Osteocyte (in vitro differentiated cells): ENCODE measurements at regions not wholly inside any gene's neighbourhood (a gene's known extent, or its start where the extent isn't known, plus 50 kb on each side); places are given as distances from the start of the nearest gene placed in this dataset.
"Not testable (repeated sequence)": the region's sequence is repeated elsewhere in the genome, so short reads cannot be mapped to it uniquely, and the experiment has no call there.

ENCODE experiments used
- DNase-seq: peaks from one replicate; pipeline ENCODE4 v3.0.0; 2021; ENCODE audit warnings: mixed read lengths; ENCODE audit not compliant: unreplicated experiment; ENCODE audit errors: extremely low spot score
- H3K27ac Mint-ChIP-seq: one replicate; pipeline ENCODE4 v1.8.0; 2021; ENCODE audit warnings: mild to moderate bottlenecking, mixed read lengths; ENCODE audit not compliant: unreplicated experiment
- H3K27me3 Mint-ChIP-seq: one replicate; pipeline ENCODE4 v1.8.0; 2021; ENCODE audit warnings: mixed read lengths; ENCODE audit not compliant: unreplicated experiment
- H3K36me3 Mint-ChIP-seq: one replicate; pipeline ENCODE4 v1.8.0; 2021; ENCODE audit warnings: mixed read lengths; ENCODE audit not compliant: unreplicated experiment
- H3K4me1 Mint-ChIP-seq: one replicate; pipeline ENCODE4 v1.8.0; 2021; ENCODE audit warnings: mixed read lengths; ENCODE audit not compliant: unreplicated experiment
- H3K4me3 Mint-ChIP-seq: one replicate; pipeline ENCODE4 v1.8.0; 2021; ENCODE audit warnings: mild to moderate bottlenecking, moderate library complexity, mixed read lengths; ENCODE audit not compliant: unreplicated experiment
- H3K9me3 Mint-ChIP-seq: one replicate; pipeline ENCODE4 v1.8.0; 2021; ENCODE audit warnings: mixed read lengths; ENCODE audit not compliant: unreplicated experiment
- TF ChIP-seq, protein P1 (sequence below): fragments of 200-600 bp; sonication (generic); IDR thresholded peaks from 2 replicates; pipeline ENCODE4 v1.5.0; 2021; ENCODE audit warnings: antibody characterized with exemption, mild to moderate bottlenecking, moderate library complexity

- H3K4me3 Mint-ChIP-seq, result no peak overlapping the region
- no peaks in the 10 kb centered on the region for H3K4me1 Mint-ChIP-seq
- peaks cover 5% of the 10 kb centered on the region for H3K27me3 Mint-ChIP-seq
- DNase-seq, result no peak
- no peaks in the 10 kb centered on the region for H3K36me3 Mint-ChIP-seq
- no peaks in the 10 kb centered on the region for H3K9me3 Mint-ChIP-seq
- no peak overlapping the region for H3K27ac Mint-ChIP-seq
- TF ChIP-seq, protein P1, sequence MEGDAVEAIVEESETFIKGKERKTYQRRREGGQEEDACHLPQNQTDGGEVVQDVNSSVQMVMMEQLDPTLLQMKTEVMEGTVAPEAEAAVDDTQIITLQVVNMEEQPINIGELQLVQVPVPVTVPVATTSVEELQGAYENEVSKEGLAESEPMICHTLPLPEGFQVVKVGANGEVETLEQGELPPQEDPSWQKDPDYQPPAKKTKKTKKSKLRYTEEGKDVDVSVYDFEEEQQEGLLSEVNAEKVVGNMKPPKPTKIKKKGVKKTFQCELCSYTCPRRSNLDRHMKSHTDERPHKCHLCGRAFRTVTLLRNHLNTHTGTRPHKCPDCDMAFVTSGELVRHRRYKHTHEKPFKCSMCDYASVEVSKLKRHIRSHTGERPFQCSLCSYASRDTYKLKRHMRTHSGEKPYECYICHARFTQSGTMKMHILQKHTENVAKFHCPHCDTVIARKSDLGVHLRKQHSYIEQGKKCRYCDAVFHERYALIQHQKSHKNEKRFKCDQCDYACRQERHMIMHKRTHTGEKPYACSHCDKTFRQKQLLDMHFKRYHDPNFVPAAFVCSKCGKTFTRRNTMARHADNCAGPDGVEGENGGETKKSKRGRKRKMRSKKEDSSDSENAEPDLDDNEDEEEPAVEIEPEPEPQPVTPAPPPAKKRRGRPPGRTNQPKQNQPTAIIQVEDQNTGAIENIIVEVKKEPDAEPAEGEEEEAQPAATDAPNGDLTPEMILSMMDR, result peak; percentile 48
Measured at GRCh38 chr14:23727566-23728335, 91.6 kb downstream of the DHRS2 start.

GRCh38 chr14:23728791-23729190 is 92.6 kb downstream of the DHRS2 start:
- DNase-seq, result no peak
- no peaks in the 10 kb centered on the region for H3K4me1 Mint-ChIP-seq
- H3K36me3 Mint-ChIP-seq, result no peaks in the 10 kb centered on the region
- H3K27me3 Mint-ChIP-seq, result peaks cover 5% of the 10 kb centered on the region
- H3K4me3 Mint-ChIP-seq, result no peak overlapping the region
- TF ChIP-seq, protein P1, result no peak
- no peaks in the 10 kb centered on the region for H3K9me3 Mint-ChIP-seq
- H3K27ac Mint-ChIP-seq, result no peak overlapping the region

DNA sequence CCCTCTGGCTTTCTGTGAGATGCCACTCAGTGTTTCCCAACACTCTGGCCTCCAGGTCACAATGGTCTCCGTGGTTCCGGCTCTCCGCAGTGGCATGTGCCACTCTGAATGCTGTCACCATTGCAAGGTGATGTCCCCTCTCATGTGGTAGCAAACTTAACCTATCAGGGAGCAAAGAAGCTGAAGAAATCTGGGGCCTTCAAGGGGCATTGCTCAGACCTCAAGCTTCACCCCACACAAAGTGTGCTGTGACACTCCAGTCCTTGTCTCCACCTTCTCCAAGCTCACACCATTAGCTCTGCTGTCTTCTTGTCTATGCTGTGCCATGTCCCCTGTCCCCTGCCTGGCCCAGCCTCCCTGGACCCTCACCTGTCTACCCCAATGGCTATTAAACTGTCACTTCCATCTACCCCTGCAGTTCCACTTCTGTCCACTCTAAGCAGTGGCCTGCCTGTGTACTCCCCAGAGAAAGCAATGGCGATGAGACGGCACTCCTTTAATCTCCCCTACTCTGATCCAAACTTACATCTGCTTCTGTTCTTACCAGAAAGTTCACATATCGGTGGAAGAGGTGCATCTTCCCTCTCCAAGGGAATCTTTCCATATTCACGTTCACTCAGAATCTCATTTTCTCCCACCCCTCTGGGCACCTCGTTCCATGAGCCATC is 93.7 kb downstream of the DHRS2 start:
- Mint-ChIP-seq H3K27ac (no peak overlapping the region), H3K4me1 (no peaks in the 10 kb centered on the region), H3K36me3 (no peaks in the 10 kb centered on the region), H3K9me3 (no peaks in the 10 kb centered on the region), H3K27me3 (peaks cover 5% of the 10 kb centered on the region), H3K4me3 (no peak overlapping the region)
- no peak for DNase-seq
- TF ChIP-seq, protein P1, result no peak

- Mint-ChIP-seq H3K4me3 (no peak overlapping the region), H3K9me3 (no peaks in the 10 kb centered on the region), H3K27me3 (peaks cover 3% of the 10 kb centered on the region), H3K4me1 (no peaks in the 10 kb centered on the region), H3K27ac (no peak overlapping the region), H3K36me3 (no peaks in the 10 kb centered on the region)
- no peak for DNase-seq
- TF ChIP-seq, protein P1, result no peak
Measured at GRCh38 chr14:23735394-23735793, 99.2 kb downstream of the DHRS2 start.

DNA sequence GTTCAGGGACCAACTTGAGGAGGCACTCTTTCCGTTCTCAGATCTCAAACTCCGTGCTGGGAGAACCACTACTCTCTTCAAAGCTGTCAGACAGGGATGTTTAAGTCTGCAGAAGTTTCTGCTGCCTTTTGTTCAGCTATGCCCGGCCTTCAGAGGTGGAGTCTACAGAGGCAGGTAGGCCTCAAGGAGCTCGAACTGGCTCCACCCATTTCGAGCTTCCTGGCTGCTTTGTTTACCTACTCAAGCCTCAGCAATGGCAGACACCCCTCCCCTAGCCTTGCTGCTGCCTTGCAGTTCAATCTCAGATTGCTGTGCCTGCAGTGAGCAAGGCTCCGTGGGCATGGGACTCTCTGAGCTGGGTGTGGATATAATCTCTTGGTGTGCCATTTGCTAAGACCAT is 108.2 kb downstream of the DHRS2 start:
- peaks cover 18% of the 10 kb centered on the region for H3K9me3 Mint-ChIP-seq
- H3K27me3 Mint-ChIP-seq, H3K4me1 Mint-ChIP-seq, H3K36me3 Mint-ChIP-seq, H3K27ac Mint-ChIP-seq, H3K4me3 Mint-ChIP-seq, DNase-seq: not testable (repeated sequence)
